GM23248 (cell line): ENCODE measurements at regions not wholly inside any gene's neighbourhood (a gene's known extent, or its start where the extent isn't known, plus 50 kb on each side); places are given as distances from the start of the nearest gene placed in this dataset.

Source experiments
- EZH2 ChIP-seq: fragments of 200-600 bp; sonication (generic); IDR thresholded peaks from 2 replicates; pipeline ENCODE4 v1.6.1; 2018; ENCODE audit warnings: antibody characterized with exemption, mild to moderate bottlenecking; ENCODE audit not compliant: insufficient read depth, poor library complexity, severe bottlenecking
- EZH2phosphoT487 ChIP-seq: fragments of 200-600 bp; sonication (generic); IDR thresholded peaks from 2 replicates; pipeline ENCODE4 v1.6.1; 2018; ENCODE audit warnings: antibody characterized with exemption, moderate library complexity, mild to moderate bottlenecking, low read depth; ENCODE audit not compliant: insufficient read depth

GRCh38 chr1:30146448-30146847 lies 576.9 kb downstream of the MATN1 start:
- no peak for TF ChIP-seq EZH2
- TF ChIP-seq EZH2phosphoT487 = no peak
